IPS DF 6.9 (cell line): ENCODE measurements at regions not wholly inside any gene's neighbourhood (a gene's known extent, or its start where the extent isn't known, plus 50 kb on each side); places are given as distances from the start of the nearest gene placed in this dataset.

ENCODE experiments used
- DNase-seq: peaks from one replicate; pipeline ENCODE4 v3.0.0-alpha.2; 2013; ENCODE audit warnings: low read depth, low spot score
- H3K27ac ChIP-seq: one replicate; pipeline ENCODE4 v1.5.1; 2013; ENCODE audit warnings: low read length, control low read depth
- H3K27me3 ChIP-seq: 2 replicates; pipeline ENCODE4 v1.6.1; 2013; ENCODE audit warnings: mild to moderate bottlenecking, low read length; ENCODE audit not compliant: control insufficient read depth, insufficient read depth
- H3K36me3 ChIP-seq: 2 replicates; pipeline ENCODE4 v1.6.1; 2013; ENCODE audit warnings: low read length; ENCODE audit not compliant: control insufficient read depth, insufficient read depth
- H3K4me1 ChIP-seq: 2 replicates; pipeline ENCODE4 v1.6.1; 2013; ENCODE audit warnings: low read length; ENCODE audit not compliant: control insufficient read depth, insufficient read depth
- H3K4me3 ChIP-seq: 2 replicates; pipeline ENCODE4 v1.5.1; 2013; ENCODE audit warnings: mild to moderate bottlenecking, low read length
- H3K9me3 ChIP-seq: 2 replicates; pipeline ENCODE4 v1.6.1; 2013; ENCODE audit warnings: low read length, inconsistent platforms; ENCODE audit not compliant: control insufficient read depth, insufficient read depth
- WGBS: extraction: QIAGEN DNeasy Blood & Tissue Kit; methylation state at CpG from one replicate; pipeline ENCODE4 v1.1.7; 2013; ENCODE audit warnings: mixed read lengths, missing lambda C conversion rate; ENCODE audit not compliant: insufficient read length, insufficient coverage; 5-methylcytosine and 5-hydroxymethylcytosine counted together

DNA sequence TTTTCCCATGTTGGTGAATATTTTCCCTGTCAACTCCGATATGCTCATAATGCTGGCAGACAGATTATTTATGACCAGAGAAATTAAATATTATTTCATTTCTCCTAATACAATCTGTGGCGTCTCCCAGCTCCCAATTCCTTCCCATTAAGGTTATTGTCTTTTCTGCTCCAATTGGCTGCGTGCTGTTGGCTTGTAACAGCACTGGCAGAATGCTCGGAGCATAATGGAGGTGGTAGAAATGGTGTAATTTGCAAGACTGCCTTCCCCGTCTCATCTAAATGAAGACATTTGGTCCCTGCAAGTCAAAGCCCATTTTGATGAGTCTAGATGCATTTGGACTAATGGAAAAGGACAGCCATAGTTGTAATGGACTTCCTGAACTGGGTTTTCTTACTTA lies 601.7 kb downstream of the BRINP1 start:
- Histone ChIP-seq H3K27me3 (no peaks in the 10 kb centered on the region), H3K4me3 (no peak overlapping the region), H3K4me1 (no peaks in the 10 kb centered on the region), H3K9me3 (no peaks in the 10 kb centered on the region), H3K27ac (no peak overlapping the region), H3K36me3 (no peaks in the 10 kb centered on the region)
- no peak for DNase-seq
- WGBS, result no CpG with 5 or more reads among the region's 5 CpGs

DNA sequence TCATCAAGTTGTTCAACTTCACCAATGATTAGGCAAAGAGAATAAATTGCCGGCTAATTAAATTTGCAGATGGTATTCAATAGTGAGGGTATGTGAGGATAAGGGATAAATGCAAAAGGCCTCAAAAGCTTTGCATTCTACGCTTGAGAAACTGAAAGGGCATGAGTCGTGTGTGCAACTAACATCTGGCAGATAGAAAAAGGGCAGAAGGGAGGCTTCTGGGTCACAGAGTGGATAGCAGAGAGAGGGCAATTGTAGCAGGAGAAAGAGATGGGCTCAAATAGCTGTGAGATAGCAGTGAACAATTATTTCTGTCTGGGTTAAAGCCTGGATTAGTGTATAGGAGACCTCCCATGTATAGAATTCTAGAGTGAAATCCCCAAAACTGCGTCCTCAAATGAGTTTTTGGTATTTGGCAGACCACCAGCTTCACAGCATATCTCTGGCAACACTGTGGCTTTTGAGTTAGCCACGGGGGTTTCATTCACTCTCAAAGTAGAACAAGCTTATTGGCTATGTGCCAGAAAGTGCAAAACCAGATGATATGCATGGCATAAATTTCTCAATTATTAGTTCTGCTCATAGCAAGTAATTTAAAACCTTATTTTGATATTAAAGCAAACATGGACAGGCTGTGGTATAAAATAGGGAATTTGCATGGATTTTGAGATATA lies 586.3 kb downstream of the BRINP1 start:
- DNase-seq, result no peak
- H3K27ac ChIP-seq, result no peak overlapping the region
- no CpG with 5 or more reads among the region's 5 CpGs for WGBS
- H3K9me3 ChIP-seq, result no peaks in the 10 kb centered on the region; the same call in 1 of the 2 replicates
- H3K4me3 ChIP-seq, result no peak overlapping the region
- no peaks in the 10 kb centered on the region for H3K4me1 ChIP-seq
- no peaks in the 10 kb centered on the region for H3K27me3 ChIP-seq
- no peaks in the 10 kb centered on the region for H3K36me3 ChIP-seq

DNA sequence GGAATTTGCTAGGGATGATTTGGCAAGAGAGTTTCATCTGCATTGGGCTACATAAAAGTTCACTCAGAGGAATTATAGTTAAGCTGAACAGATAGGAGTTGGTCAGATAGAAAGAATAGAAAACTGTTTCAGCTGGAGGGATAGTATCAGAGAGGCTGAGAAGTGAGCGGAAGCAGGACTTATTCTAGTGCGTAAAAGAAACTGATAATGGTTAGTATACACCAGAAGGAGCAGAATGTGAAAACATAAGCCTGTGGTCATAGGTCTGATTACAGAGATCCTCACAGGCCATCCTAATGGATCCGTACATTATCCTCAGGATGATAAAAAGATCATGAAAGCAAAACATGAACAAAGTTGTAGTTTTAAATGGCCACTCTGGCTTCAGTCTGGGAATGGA lies 585.2 kb downstream of the BRINP1 start:
- Histone ChIP-seq H3K9me3 (no peaks in the 10 kb centered on the region; the same call in 1 of the 2 replicates), H3K36me3 (no peaks in the 10 kb centered on the region), H3K4me3 (no peak overlapping the region), H3K4me1 (no peaks in the 10 kb centered on the region), H3K27ac (no peak overlapping the region), H3K27me3 (no peaks in the 10 kb centered on the region)
- DNase-seq, result no peak
- WGBS, result no CpG with 5 or more reads among the region's 3 CpGs

DNA sequence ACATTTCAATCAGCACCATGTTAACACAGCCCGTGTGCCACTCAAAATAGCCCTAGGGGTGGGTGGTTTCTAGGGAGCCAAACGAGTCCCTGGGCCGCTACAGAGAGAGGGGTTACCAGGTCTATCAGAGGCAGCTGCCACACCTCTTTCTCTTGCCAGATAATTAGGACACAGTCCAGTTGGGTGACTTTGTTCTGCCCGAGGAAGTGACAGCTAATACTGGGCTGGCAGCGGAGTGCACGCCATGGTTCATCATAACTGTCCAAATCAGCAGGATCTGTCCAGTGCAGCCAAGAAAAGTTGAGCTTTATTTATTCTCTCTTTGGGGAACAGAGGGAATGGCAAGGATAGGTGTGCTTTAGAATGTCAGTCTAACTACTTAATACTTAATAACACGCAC lies 583.8 kb downstream of the BRINP1 start:
- Histone ChIP-seq H3K9me3 (no peaks in the 10 kb centered on the region), H3K4me1 (no peaks in the 10 kb centered on the region), H3K36me3 (no peaks in the 10 kb centered on the region), H3K4me3 (no peak overlapping the region), H3K27me3 (no peaks in the 10 kb centered on the region), H3K27ac (no peak overlapping the region)
- DNase-seq, result no peak
- no CpG with 5 or more reads among the region's 7 CpGs for WGBS

DNA sequence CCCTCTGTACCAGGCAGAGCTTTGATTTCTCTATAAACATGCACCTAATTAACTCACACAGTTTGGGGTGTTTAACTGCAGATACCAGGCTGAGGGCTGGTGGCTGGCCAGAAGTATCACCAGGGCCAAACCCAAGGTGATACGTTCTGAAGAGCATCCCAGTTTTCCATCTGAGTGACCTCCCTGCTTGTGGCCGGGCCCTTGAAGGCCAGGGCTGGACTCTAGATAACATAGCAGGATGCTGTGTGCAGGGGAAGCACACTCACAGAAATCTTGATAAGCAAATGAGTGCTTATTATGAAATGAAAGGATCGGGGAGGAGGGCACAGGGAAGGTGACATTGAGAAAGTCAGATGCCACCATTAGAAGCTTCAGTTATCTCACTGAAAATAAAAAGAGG lies 582.4 kb downstream of the BRINP1 start:
- H3K4me1 ChIP-seq, result no peaks in the 10 kb centered on the region
- no peak overlapping the region for H3K4me3 ChIP-seq
- DNase-seq, result no peak
- H3K36me3 ChIP-seq, result no peaks in the 10 kb centered on the region
- no peaks in the 10 kb centered on the region for H3K27me3 ChIP-seq
- H3K27ac ChIP-seq, result no peak overlapping the region
- H3K9me3 ChIP-seq, result no peaks in the 10 kb centered on the region
- no CpG with 5 or more reads among the region's 3 CpGs for WGBS

DNA sequence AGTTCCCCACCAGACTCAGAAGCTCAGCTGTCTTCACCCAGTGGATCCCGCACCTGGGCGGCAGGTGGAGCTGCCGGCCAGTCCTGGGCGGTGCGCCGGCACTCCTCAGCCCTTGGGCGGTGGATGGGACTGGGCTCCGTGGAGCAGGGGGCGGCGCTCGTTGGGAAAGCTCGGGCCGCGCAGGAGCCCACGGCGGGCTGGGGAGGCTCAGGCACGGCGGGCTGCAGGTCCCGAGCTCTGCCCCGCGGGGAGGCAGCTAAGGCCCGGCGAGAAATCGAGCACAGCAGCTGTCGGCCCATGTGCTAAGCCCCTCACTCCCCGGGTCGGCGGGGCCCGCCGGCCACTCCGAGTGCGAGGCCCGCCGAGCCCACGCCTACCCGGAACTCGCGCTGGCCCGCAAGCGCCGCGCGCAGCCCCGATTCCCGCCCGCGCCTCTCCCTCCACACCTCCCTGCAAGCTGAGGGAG lies 560.0 kb downstream of the BRINP1 start:
- DNase-seq, result no peak
- H3K9me3 ChIP-seq, result no peaks in the 10 kb centered on the region
- WGBS, result no CpG with 5 or more reads among the region's 47 CpGs
- no peaks in the 10 kb centered on the region for H3K36me3 ChIP-seq
- H3K4me3 ChIP-seq, result no peak overlapping the region
- no peak overlapping the region for H3K27ac ChIP-seq
- H3K4me1 ChIP-seq, result no peaks in the 10 kb centered on the region
- no peaks in the 10 kb centered on the region for H3K27me3 ChIP-seq

DNA sequence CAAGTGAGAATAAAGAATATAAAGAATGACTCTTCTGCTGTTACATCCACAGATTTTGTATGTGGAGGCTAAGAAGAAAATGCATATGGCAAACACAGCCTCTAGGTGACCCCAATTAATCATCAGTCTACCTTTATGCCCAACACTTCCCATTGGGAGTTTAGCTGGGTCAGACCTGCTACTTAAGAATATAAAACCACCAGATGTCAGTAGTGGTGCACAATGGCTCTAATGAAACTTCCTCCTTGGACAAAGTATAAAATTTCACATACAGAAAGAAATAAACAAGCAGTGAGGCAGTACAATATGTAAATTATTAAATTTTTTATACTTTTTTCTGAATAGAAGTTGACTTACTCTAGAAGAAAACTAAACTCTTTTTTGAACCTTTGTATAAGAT lies 539.9 kb downstream of the BRINP1 start:
- Histone ChIP-seq H3K27ac (no peak overlapping the region), H3K9me3 (no peaks in the 10 kb centered on the region), H3K4me1 (no peaks in the 10 kb centered on the region), H3K36me3 (no peaks in the 10 kb centered on the region), H3K27me3 (no peaks in the 10 kb centered on the region), H3K4me3 (no peak overlapping the region)
- no peak for DNase-seq

DNA sequence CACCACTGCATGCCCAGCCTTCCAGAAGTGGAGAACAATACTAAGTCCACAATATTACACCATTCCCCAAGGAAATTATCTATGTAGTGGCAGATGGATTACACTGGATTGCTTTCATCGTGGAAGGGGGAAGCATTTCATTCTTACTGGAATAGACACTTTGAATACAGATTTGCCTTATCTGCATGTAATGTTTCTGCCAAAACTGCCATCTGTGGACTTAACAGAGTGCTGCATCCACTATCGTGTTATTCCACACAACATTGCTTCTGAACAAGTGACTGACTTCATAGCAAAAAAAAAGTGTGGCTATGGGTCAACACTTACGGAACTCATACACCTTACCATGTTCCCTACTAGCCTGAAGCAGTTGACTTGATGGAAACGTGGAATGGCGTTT lies 536.9 kb downstream of the BRINP1 start:
- H3K27ac ChIP-seq, result no peak overlapping the region
- no peak overlapping the region for H3K4me3 ChIP-seq
- no peaks in the 10 kb centered on the region for H3K9me3 ChIP-seq
- no peak for DNase-seq
- no peaks in the 10 kb centered on the region for H3K4me1 ChIP-seq
- WGBS, result no CpG with 5 or more reads among the region's 5 CpGs
- no peaks in the 10 kb centered on the region for H3K36me3 ChIP-seq
- no peaks in the 10 kb centered on the region for H3K27me3 ChIP-seq

DNA sequence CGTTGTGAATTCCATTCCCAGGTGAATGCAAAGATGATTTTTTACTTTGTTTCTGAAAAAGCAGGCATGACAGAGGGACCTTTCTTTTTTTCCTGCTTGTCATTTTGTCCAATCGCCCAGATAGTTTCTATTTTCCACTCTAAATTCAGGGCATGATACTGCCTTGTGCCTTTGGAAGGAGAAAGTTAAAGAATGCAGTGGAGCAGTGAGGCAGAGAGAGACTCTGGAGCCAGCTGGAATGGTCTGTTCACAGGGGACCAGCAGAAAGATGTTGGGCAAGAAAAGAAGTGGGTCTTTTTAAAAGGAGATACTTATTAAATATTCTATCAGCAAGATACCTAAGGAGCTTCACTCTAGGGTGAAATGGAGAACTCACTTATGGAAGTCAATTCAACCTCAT lies 532.3 kb downstream of the BRINP1 start:
- no peak overlapping the region for H3K4me3 ChIP-seq
- WGBS, result no CpG with 5 or more reads among the region's 2 CpGs
- H3K36me3 ChIP-seq, result no peaks in the 10 kb centered on the region
- no peaks in the 10 kb centered on the region for H3K27me3 ChIP-seq
- H3K4me1 ChIP-seq, result no peaks in the 10 kb centered on the region
- no peak for DNase-seq
- H3K9me3 ChIP-seq, result no peaks in the 10 kb centered on the region
- no peak overlapping the region for H3K27ac ChIP-seq

DNA sequence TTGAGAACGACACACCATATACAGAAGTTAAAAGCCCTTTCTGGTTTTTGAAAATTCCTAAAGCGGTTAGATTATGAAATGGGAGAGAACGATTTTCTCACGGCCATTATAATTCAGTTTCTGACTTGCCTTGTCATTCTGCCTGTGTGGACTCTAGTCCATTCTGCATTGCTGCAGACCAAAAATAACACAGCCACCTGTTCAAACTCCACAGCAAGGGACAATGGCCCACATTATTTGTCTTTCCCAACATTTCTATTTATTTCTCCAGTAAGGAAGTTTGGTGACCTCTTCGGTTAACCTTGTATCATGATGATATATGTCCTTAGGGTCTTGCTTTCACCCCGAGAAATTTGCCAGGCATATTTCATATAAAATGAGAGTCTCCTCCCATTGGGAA lies 497.7 kb downstream of the BRINP1 start:
- Histone ChIP-seq H3K36me3 (no peaks in the 10 kb centered on the region), H3K9me3 (no peaks in the 10 kb centered on the region), H3K27ac (no peak overlapping the region), H3K4me1 (no peaks in the 10 kb centered on the region), H3K27me3 (no peaks in the 10 kb centered on the region), H3K4me3 (no peak overlapping the region)
- WGBS, result no CpG with 5 or more reads among the region's 6 CpGs
- no peak for DNase-seq

DNA sequence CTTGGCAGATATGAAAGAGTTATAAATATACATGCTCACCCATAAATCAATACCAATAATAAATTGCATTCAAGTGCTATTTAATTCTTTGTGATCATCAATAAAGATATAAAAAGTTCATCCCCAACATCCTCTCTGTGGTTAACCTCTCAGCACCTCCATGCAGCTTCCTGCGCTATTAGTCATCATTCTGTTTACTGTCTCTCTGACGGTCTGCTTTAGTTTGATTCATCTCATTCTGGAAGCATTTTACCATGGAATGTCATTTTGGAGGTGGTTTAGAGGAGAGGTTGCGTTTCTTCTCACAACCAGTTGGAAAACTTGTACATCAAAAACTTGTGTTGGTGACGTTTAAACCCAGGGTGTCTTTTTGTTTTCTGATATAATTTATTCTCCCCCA lies 486.6 kb downstream of the BRINP1 start:
- WGBS, result no CpG with 5 or more reads among the region's 4 CpGs
- no peak overlapping the region for H3K4me3 ChIP-seq
- no peak overlapping the region for H3K27ac ChIP-seq
- no peak for DNase-seq
- H3K36me3 ChIP-seq, result no peaks in the 10 kb centered on the region
- no peaks in the 10 kb centered on the region; the same call in 1 of the 2 replicates for H3K4me1 ChIP-seq
- H3K27me3 ChIP-seq, result no peaks in the 10 kb centered on the region
- H3K9me3 ChIP-seq, result no peaks in the 10 kb centered on the region
